H1 (cell line): ENCODE measurements at regions not wholly inside any gene's neighbourhood (a gene's known extent, or its start where the extent isn't known, plus 50 kb on each side); places are given as distances from the start of the nearest gene placed in this dataset.

Experiments
- CEBPB ChIP-seq: IDR thresholded peaks from 2 replicates; pipeline ENCODE4 v1.6.1; 2012; ENCODE audit warnings: low read depth, low read length
- CHD2 ChIP-seq: IDR thresholded peaks from 2 replicates; pipeline ENCODE4 v1.6.1; 2012; ENCODE audit warnings: low read length, improper control_type of control experiment
- CTCF ChIP-seq, 3 experiments: IDR thresholded peaks; 1 replicate in 2 of 3; 2 replicates in 1 of 3; pipeline versions ENCODE4 v1.5.1 to v1.6.1; 2011; ENCODE audit warnings: low read length in 3 of 3, mild to moderate bottlenecking in 3 of 3, inconsistent platforms in 2 of 3, low read depth in 1 of 3, moderate library complexity in 1 of 3; ENCODE audit not compliant: insufficient read depth in 1 of 3; ENCODE audit errors: control extremely low read depth in 1 of 3
- EP300 ChIP-seq, 2 experiments: IDR thresholded peaks; 1 replicate in 1 of 2; 2 replicates in 1 of 2; pipeline ENCODE4 v1.6.1; 2011 to 2012; ENCODE audit warnings: low read depth in 2 of 2, low read length in 2 of 2, mild to moderate bottlenecking in 2 of 2, borderline replicate concordance in 1 of 2, inconsistent platforms in 1 of 2, moderate library complexity in 1 of 2
- JUND ChIP-seq: IDR thresholded peaks from 2 replicates; pipeline ENCODE4 v1.6.1; 2011; ENCODE audit warnings: mild to moderate bottlenecking, improper control_type of control experiment, low read length
- KDM5A ChIP-seq: fragments of 200-600 bp; IDR thresholded peaks from 2 replicates; pipeline ENCODE4 v1.7.1; 2012; ENCODE audit warnings: mild to moderate bottlenecking, low read length, inconsistent platforms, mixed read lengths
- POLR2A ChIP-seq, 2 experiments: IDR thresholded peaks; 1 replicate in 1 of 2; 2 replicates in 1 of 2; pipeline ENCODE4 v1.6.1; 2011; ENCODE audit warnings: low read depth in 2 of 2, low read length in 2 of 2, mild to moderate bottlenecking in 2 of 2; ENCODE audit errors: control extremely low read depth in 1 of 2
- POLR2AphosphoS5 ChIP-seq: IDR thresholded peaks from 2 replicates; pipeline ENCODE4 v1.6.1; 2011; ENCODE audit warnings: low read depth, low read length
- RFX5 ChIP-seq: IDR thresholded peaks from 2 replicates; pipeline ENCODE4 v1.6.1; 2011; ENCODE audit warnings: low read depth, low read length, improper control_type of control experiment, borderline replicate concordance
- TAF1 ChIP-seq: IDR thresholded peaks from 2 replicates; pipeline ENCODE4 v1.6.1; 2011; ENCODE audit warnings: mild to moderate bottlenecking, low read depth, low read length
- TF ChIP-seq, protein P1 (sequence below): IDR thresholded peaks from 2 replicates; pipeline ENCODE4 v1.6.1; 2011; ENCODE audit warnings: low read length, improper control_type of control experiment

- TF ChIP-seq CTCF (IDR thresholded peaks at IDR 0.05; ENCODE audit: control extremely low read depth in 1 of 3, insufficient read depth in 1 of 3, low read depth in 1 of 3, low read length in 3 of 3), result no peak
- no peak for TF ChIP-seq KDM5A
- no peak for TF ChIP-seq CEBPB
- TF ChIP-seq TAF1, result no peak
- no peak for TF ChIP-seq POLR2A (IDR thresholded peaks at IDR 0.05; ENCODE audit: control extremely low read depth in 1 of 2, low read depth in 2 of 2, low read length in 2 of 2)
- TF ChIP-seq JUND, result no peak
- TF ChIP-seq EP300 (IDR thresholded peaks at IDR 0.05; ENCODE audit: borderline replicate concordance in 1 of 2, low read depth in 2 of 2, low read length in 2 of 2), result no peak
- TF ChIP-seq CHD2, result no peak
- TF ChIP-seq, protein P1, sequence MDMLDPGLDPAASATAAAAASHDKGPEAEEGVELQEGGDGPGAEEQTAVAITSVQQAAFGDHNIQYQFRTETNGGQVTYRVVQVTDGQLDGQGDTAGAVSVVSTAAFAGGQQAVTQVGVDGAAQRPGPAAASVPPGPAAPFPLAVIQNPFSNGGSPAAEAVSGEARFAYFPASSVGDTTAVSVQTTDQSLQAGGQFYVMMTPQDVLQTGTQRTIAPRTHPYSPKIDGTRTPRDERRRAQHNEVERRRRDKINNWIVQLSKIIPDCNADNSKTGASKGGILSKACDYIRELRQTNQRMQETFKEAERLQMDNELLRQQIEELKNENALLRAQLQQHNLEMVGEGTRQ, result no peak
- no peak for TF ChIP-seq POLR2AphosphoS5
- TF ChIP-seq RFX5, result no peak
Measured at GRCh38 chr2:226153553-226153952, 646.1 kb downstream of the IRS1 start.
